H1 (cell line): ENCODE measurements at regions not wholly inside any gene's neighbourhood (a gene's known extent, or its start where the extent isn't known, plus 50 kb on each side); places are given as distances from the start of the nearest gene placed in this dataset.

Experiments used
- CTCF ChIA-PET: fragments of 300-600 bp; sonication (Branson Sonifier 250); formaldehyde crosslinking; loops from one replicate; lab custom pipeline; 2021; ENCODE audit not compliant: partially characterized antibody; lab: Charles Lee
- POLR2A ChIA-PET: fragments of 300-600 bp; sonication (Branson Sonifier 250); formaldehyde crosslinking; loops from one replicate; lab custom pipeline; 2021; ENCODE audit warnings: inconsistent platforms; ENCODE audit not compliant: partially characterized antibody; lab: Charles Lee
- DNase-seq, 2 experiments: peaks; one replicate each; pipeline versions ENCODE4 v3.0.0 to v3.0.0-alpha.2; 2010 to 2022; ENCODE audit warnings: low spot score in 2 of 2, low read depth in 1 of 2, mixed read lengths in 1 of 2
- FAIRE-seq: peaks from 2 replicates; lab custom pipeline; 2011; peaks lifted over from hg19 to GRCh38; lab: Jason Lieb, UNC
- H2AFZ ChIP-seq: 2 replicates; pipeline ENCODE4 v1.8.1; 2012; ENCODE audit warnings: low read length, inconsistent platforms
- H2AK5ac ChIP-seq: 2 replicates; pipeline ENCODE4 v1.6.1; 2013; ENCODE audit warnings: low read depth, low read length
- H2BK120ac ChIP-seq: replicated peaks from 2 replicates; pipeline ENCODE3; 2013; ENCODE audit warnings: low read depth, low read length, inconsistent platforms
- H2BK12ac ChIP-seq: 2 replicates; pipeline ENCODE4 v1.6.1; 2013; ENCODE audit warnings: low read depth, low read length
- H2BK15ac ChIP-seq: 2 replicates; pipeline ENCODE4 v1.6.1; 2013; ENCODE audit warnings: low read length
- H2BK20ac ChIP-seq: 2 replicates; pipeline ENCODE4 v1.6.1; 2013; ENCODE audit warnings: low read length
- H2BK5ac ChIP-seq: 2 replicates; pipeline ENCODE4 v1.6.1; 2013; ENCODE audit warnings: low read depth, low read length
- H3K14ac ChIP-seq: 2 replicates; pipeline ENCODE4 v1.6.1; 2013; ENCODE audit warnings: inconsistent platforms; ENCODE audit not compliant: insufficient read length
- H3K18ac ChIP-seq: 2 replicates; pipeline ENCODE4 v1.6.1; 2013; ENCODE audit warnings: low read length; ENCODE audit errors: extremely low read depth
- H3K23ac ChIP-seq: 2 replicates; pipeline ENCODE4 v1.6.1; 2013; ENCODE audit warnings: inconsistent platforms; ENCODE audit not compliant: insufficient read length
- H3K23me2 ChIP-seq: 2 replicates; pipeline ENCODE4 v1.6.1; 2013; ENCODE audit warnings: low read depth, low read length
- H3K27ac ChIP-seq: 2 replicates; pipeline ENCODE4 v1.6.1; 2011; ENCODE audit warnings: low read depth, low read length, inconsistent platforms
- H3K27me3 ChIP-seq, 4 experiments: replicated peaks in 1 of 4; 1 replicate in 1 of 4; 2 replicates in 3 of 4; pipeline versions ENCODE4 v1.6.1 to v1.8.1; 2011 to 2013; ENCODE audit warnings: low read length in 3 of 4, mild to moderate bottlenecking in 3 of 4, inconsistent platforms in 2 of 4, mixed read lengths in 2 of 4, moderate library complexity in 1 of 4; ENCODE audit not compliant: control insufficient read depth in 3 of 4, insufficient read depth in 3 of 4; ENCODE audit errors: extremely low read depth in 1 of 4
- H3K36me3 ChIP-seq, 4 experiments: 2 replicates each; pipeline versions ENCODE4 v1.6.1 to v1.8.1; 2011 to 2013; ENCODE audit warnings: mild to moderate bottlenecking in 4 of 4, low read length in 3 of 4, moderate library complexity in 2 of 4, control low read depth in 1 of 4, inconsistent platforms in 1 of 4; ENCODE audit not compliant: insufficient read depth in 4 of 4, control insufficient read depth in 2 of 4
- H3K4ac ChIP-seq: replicated peaks from 2 replicates; pipeline ENCODE3; 2013; ENCODE audit warnings: low read length, low read depth, mixed read lengths, inconsistent platforms; ENCODE audit not compliant: insufficient read length
- H3K4me1 ChIP-seq, 4 experiments: replicated peaks in 1 of 4; 1 replicate in 1 of 4; 2 replicates in 3 of 4; pipeline versions ENCODE4 v1.6.1 to v1.8.1; 2011 to 2013; ENCODE audit warnings: low read length in 3 of 4, inconsistent platforms in 2 of 4, mixed read lengths in 1 of 4; ENCODE audit not compliant: insufficient read depth in 4 of 4, control insufficient read depth in 3 of 4
- H3K4me2 ChIP-seq, 2 experiments: 2 replicates each; pipeline versions ENCODE4 v1.6.1 to v1.8.1; 2011 to 2013; ENCODE audit warnings: low read depth in 2 of 2, low read length in 2 of 2, control low read depth in 1 of 2, inconsistent platforms in 1 of 2, mild to moderate bottlenecking in 1 of 2; ENCODE audit not compliant: insufficient read depth in 1 of 2
- H3K4me3 ChIP-seq, 4 experiments: fragments of 200-600, 300-600 bp in 1 of 4; sonication (generic), shearing (Covaris generic), sonication (Bioruptor Twin) in 1 of 4; 2 replicates each; pipeline versions ENCODE4 v1.5.1 to v1.8.1; 2011 to 2016; ENCODE audit warnings: low read length in 4 of 4, low read depth in 3 of 4, control low read depth in 2 of 4, inconsistent platforms in 2 of 4, mild to moderate bottlenecking in 2 of 4, mixed read lengths in 1 of 4, moderate library complexity in 1 of 4; ENCODE audit not compliant: insufficient read depth in 2 of 4; ENCODE audit errors: extremely low read depth in 1 of 4
- H3K56ac ChIP-seq: replicated peaks from 2 replicates; pipeline ENCODE3; 2013; ENCODE audit warnings: low read depth, mild to moderate bottlenecking, mixed read lengths, low read length, inconsistent platforms; ENCODE audit not compliant: insufficient read length
- H3K79me1 ChIP-seq: 2 replicates; pipeline ENCODE4 v1.6.1; 2013; ENCODE audit warnings: low read depth, low read length, control low read depth
- H3K79me2 ChIP-seq, 2 experiments: 2 replicates each; pipeline versions ENCODE4 v1.6.1 to v1.8.1; 2012 to 2013; ENCODE audit warnings: low read length in 2 of 2, mild to moderate bottlenecking in 2 of 2, inconsistent platforms in 1 of 2; ENCODE audit not compliant: insufficient read depth in 2 of 2, control insufficient read depth in 1 of 2
- H3K9ac ChIP-seq, 4 experiments: replicated peaks in 1 of 4; 1 replicate in 1 of 4; 2 replicates in 3 of 4; pipeline versions ENCODE4 v1.6.1 to v1.8.1; 2011 to 2013; ENCODE audit warnings: low read depth in 3 of 4, low read length in 3 of 4, control low read depth in 2 of 4, mild to moderate bottlenecking in 2 of 4, moderate library complexity in 2 of 4, inconsistent platforms in 1 of 4; ENCODE audit errors: extremely low read depth in 1 of 4
- H3K9me3 ChIP-seq, 2 experiments: 2 replicates each; pipeline versions ENCODE4 v1.6.1 to v1.8.1; 2012 to 2013; ENCODE audit warnings: mild to moderate bottlenecking in 2 of 2, moderate library complexity in 2 of 2, control low read depth in 1 of 2, inconsistent platforms in 1 of 2, low read depth in 1 of 2, low read length in 1 of 2, mixed read lengths in 1 of 2; ENCODE audit not compliant: insufficient read depth in 2 of 2
- H4K20me1 ChIP-seq, 2 experiments: replicated peaks in 1 of 2; 2 replicates each; pipeline versions ENCODE3 to v1.8.1; 2011 to 2013; ENCODE audit warnings: inconsistent platforms in 2 of 2, low read length in 2 of 2, mild to moderate bottlenecking in 1 of 2; ENCODE audit not compliant: insufficient read depth in 2 of 2, control insufficient read depth in 1 of 2
- H4K5ac ChIP-seq: 2 replicates; pipeline ENCODE4 v1.6.1; 2013; ENCODE audit warnings: low read length, low read depth, mixed read lengths, inconsistent platforms; ENCODE audit not compliant: insufficient read length
- H4K8ac ChIP-seq: 2 replicates; pipeline ENCODE4 v1.8.0; 2013; ENCODE audit warnings: mild to moderate bottlenecking, moderate library complexity, low read length, inconsistent platforms; ENCODE audit not compliant: insufficient read depth; ENCODE audit errors: extremely low read depth
- H4K91ac ChIP-seq: replicated peaks from 2 replicates; pipeline ENCODE3; 2013; ENCODE audit warnings: low read length, mixed read lengths, inconsistent platforms; ENCODE audit not compliant: insufficient read length
- RBBP5 ChIP-seq: IDR thresholded peaks from 2 replicates; pipeline ENCODE4 v1.7.1; 2012; ENCODE audit warnings: low read depth, mild to moderate bottlenecking, inconsistent platforms, low read length, moderate library complexity, borderline replicate concordance

GRCh38 chr5:144960296-144960695 is 789.6 kb downstream of the KCTD16 start:
- Histone ChIP-seq H2BK20ac (no peak overlapping the region), H2BK5ac (no peak overlapping the region), H3K36me3 (no peaks in the 10 kb centered on the region), H4K91ac (no peak overlapping the region), H3K18ac (no peak overlapping the region), H3K9ac (no peak overlapping the region), H2BK15ac (no peak overlapping the region), H3K4ac (no peak overlapping the region), H3K27me3 (no peaks in the 10 kb centered on the region), H3K27ac (no peak overlapping the region), H3K79me1 (no peaks in the 10 kb centered on the region), H3K14ac (no peak overlapping the region), H3K23ac (no peak overlapping the region), H3K56ac (no peak overlapping the region), H3K79me2 (no peaks in the 10 kb centered on the region), H3K4me1 (no peaks in the 10 kb centered on the region), H4K20me1 (no peaks in the 10 kb centered on the region), H3K9me3 (no peaks in the 10 kb centered on the region), H4K5ac (no peak overlapping the region), H3K4me2 (no peak overlapping the region), H3K4me3 (no peak overlapping the region), H3K23me2 (no peaks in the 10 kb centered on the region), H2AFZ (no peak overlapping the region), H2BK12ac (no peak overlapping the region), H2BK120ac (no peak overlapping the region), H2AK5ac (no peak overlapping the region), H4K8ac (no peak overlapping the region)
- DNase-seq (no peak), FAIRE-seq (no peak)
- no peak for TF ChIP-seq RBBP5
- ChIA-PET POLR2A (no interaction called here), CTCF (no interaction called here)
